ENCODE measurements at regions not wholly inside any gene's neighbourhood (a gene's known extent, or its start where the extent isn't known, plus 50 kb on each side); places are given as distances from the start of the nearest gene placed in this dataset.
"Not testable (repeated sequence)": the region's sequence is repeated elsewhere in the genome, so short reads cannot be mapped to it uniquely, and the experiment has no call there.

DNA sequence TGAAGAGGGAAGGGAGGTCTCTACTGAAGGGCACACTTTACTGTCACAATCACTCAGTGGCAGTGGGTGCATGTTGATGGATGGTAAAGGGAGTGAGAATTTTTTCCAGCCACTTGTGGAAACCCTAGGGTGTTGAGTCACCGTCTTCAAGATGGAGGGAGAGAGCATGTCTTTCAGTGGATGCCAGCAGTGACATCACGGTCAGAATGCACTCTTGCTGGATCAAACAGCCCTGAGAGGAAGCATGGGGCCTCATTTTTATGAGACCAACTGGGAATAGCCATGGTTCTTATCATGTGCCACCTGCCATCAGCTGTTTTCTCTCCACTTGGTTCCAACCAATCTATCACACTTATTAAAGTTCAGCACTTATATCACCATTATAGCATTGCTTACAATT lies 182.5 kb downstream of the KCNRG start:
- no peak for DNase-seq

DNA sequence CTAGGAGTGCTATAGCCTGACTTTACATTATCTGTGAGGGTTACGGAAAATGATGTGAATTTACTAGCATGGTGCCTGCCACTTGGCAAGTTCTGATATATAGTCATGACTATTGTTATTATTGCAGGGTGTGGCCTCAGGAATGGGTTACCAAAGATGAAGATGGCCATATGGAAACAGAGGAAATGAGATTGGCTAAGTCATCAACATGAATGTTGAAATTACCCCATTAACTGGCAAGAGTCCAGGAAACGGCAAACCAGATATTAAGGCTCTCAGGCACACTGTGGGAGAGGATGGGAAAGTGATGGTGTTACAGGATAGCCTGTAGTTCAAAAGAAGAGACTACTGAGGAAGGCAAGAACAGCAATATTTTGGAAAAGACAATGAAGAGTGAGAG lies 183.3 kb downstream of the KCNRG start:
- DNase-seq, result no peak

DNA sequence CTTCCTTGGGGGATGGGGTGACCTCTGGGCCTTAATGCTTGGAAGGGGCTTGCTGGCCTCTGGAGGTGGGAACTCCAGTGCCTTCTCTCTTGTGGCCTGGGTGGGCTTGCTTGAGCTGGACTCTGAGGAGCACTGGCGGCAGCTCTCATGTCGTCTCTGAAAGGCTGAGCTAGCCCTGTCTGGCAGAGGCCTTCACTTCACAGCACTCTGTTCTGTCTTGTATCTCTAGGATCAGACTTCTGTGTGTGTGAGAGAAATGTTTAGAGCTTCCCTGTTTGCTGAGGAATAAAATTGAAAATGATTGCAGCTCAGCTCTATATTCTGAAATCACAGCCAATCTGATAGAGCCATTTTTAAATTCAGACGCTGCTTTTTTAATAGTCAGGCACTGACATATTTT lies 185.3 kb downstream of the KCNRG start:
- no peak for DNase-seq

DNA sequence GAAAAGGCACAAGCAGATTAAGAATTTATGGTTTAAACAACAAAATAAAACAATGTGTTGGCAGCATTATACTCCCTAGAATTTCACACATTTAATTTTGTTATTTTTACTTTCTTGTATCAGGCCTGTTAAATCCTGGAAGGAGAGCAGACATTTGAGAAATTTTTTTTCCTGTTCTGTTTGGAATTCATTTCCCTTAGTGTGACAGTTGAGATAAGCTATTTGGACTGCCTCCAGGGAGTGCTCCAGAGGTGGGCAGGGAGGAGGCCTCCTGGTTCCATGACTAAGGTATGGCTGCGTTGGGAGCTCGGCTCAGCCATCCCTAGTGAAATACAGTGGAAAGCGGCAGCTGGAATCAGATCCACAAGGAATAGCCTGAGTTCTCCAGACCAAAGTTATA lies 185.7 kb downstream of the KCNRG start:
- no peak for DNase-seq

DNA sequence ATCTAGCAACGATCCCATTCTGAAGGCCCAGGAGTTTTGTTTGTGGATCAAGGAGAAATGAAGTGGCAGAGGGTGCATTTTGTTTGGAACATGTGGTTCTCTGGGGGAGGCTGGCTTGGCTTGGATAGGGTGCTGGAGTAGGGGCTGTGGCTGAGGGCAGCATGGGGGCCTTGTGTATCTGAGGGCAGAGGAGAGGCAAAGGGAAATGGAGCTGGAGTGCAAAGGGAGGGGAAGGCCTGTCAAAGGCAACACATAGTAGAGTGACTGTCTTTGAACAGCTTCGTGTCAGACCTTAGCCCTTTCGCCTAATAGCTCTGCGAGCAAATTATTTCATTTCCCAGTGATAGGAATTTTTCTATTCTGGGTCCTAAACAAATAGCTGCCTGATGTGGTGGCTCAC lies 187.2 kb downstream of the KCNRG start:
- no peak for DNase-seq

DNA sequence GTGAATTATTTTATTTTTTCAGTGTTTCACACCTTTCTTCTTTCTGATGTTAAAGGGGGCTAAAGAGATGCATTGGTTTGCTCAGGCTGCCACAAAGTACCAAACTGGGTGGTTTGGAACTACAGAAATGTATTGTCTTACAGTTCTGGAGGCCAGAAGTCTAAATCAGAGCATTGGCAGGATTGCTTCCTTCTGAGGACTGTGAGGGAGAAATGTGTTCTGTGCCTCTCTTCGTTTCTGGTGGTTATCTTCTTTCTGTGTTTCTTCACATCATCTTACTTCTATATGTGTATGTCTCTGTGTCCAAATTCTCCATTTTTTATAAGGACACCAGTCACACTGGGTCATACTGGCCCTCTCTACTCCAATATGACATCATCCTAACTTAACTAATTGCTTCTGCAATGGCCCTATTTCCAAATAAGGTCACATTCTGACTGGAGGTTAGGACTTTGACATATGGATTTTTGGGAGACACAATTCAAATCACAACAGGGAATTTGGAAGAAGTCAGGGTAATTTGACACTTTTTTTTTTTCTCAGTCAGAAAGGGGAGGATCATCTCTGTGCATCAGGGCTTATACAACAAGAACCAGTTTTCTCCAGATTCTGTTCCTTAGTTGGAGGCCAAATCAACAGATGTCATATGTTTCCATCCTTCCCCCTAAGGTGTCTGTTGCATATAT lies 188.2 kb downstream of the KCNRG start:
- no peak for DNase-seq

DNA sequence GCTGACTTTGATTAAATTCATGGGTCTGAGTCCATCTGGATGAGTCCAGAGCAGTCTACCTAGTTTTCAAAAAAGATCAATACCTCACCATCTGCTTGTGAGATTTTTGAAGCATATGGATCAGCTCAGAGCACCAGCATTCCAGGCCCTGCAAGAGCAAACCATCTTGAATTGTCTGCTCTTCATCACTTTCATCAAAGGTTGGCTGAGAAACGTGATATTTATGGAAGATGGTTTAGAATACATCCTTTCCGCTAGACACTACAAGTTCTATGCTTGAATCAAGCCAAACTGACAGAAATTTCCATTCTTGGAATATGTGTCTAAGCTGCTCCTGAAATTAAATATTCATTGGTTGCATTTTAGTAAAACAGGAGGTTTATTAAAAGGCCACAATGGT lies 190.3 kb downstream of the KCNRG start:
- DNase-seq, result no peak

DNA sequence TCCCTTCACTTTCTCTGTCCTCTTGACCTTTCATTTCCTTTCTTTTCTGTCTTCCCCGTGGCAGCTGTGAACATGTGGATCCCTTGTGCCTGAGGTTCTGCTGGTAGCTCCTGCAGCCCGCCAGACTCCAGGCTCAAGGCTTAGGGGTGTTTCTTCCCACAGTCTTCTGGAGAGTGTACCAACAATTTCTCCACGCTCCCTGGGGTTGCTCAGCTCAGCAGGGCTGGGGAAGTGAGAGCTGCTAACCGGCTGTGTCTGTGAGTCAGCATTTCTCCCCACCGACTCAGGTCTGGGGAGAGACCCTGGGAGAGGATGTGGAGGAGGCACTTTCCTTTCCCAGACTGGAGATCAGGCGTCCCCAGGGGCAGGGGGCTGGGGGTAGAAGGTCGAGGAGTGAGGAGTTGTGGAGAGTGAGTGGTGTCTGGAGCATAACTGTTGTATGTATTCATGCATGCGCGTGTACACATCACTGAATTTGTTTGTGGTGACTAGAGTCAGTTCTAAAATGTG lies 193.6 kb downstream of the KCNRG start:
- no peak for DNase-seq

DNA sequence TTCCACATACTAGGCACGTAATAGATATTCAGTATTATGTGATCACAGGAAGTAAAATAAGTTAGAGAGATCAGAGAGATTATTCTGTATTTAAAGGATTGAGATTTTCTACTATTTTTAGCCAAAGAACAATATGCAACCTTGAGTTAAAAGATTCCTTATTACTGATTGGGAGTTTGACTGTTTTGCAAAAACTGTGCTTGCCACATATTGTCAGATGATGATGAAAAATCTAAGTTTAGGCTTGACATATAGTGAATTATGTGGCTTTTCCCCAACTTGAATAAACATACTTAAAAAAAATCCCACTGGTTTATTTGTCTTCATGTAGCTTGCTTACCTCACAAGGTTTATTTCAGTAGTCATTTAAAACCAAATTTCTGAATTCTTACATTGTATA lies 194.4 kb downstream of the KCNRG start:
- no peak for DNase-seq

DNA sequence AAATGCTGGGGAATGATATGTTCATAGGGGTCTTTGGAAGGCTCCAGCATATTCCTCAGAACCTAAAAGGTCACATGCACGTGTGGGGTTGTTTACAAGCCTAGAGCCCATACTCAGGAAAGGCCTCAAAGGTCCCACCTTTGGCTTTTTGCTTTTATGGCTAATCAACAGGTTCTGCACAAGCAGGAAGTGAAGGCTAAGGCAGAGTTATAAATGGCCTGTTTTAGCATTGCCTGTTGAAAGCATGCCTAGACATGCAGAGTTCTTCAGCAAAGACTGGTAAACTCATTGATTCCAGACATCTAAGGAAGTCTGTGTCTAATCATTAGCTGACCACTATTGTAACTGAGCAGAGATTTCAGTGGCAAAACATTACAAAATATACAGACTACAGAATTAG lies 198.3 kb downstream of the KCNRG start:
- no peak for DNase-seq

DNA sequence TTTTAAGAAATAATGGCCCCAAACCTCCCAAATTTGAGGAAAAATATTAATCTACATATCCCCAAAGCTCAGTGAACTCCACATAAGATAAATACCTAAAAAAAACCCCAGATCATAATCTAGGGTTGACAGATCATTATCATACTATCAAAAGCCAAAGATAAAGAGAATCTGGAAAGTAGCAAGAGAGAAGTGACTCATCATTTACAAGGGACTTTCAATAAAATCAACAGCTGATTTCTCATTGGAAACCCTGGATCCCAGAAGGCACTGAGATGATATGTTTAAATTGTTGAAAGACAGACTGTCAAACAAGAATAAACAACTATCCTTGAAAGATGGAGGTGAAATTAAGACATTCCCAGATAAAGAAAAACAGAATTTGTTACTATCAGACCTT lies 199.3 kb downstream of the KCNRG start:
- no peak for DNase-seq

DNA sequence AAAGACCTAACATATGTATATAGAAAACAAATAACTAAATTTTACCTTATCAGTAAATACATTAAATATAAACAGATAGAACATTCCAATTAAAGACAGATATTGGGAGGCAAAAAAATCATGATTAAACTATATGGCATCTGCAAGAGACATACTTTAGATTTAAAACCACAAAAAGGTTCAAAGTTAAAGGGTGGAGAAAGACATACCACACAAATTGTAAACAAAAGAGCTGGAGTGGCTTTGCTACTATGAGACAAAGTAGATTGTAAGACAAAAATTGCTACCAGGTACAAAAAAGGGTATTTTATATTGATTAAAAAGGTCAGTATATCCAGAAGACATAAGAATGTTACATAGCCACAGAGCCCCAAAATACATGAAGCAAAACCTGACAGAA lies 200.2 kb downstream of the KCNRG start:
- no peak for DNase-seq

DNA sequence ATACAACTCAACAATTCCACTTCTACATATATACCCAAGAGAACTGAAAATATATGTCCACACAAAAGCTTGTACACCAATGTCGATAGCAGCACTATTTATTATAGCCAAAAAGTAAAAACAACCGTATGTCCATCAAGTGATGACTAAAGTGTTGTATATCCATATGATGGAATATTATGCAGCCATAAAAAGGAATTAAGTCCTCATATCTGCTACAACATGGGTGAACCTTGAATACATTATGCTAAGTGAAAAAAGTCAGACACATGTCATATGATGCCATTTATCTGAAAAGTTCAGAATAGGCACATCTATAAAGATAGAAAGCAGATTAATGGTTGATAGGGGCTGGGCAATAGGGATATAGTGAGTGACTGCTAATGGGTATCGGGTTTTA lies 204.5 kb downstream of the KCNRG start:
- DNase-seq, result no peak

DNA sequence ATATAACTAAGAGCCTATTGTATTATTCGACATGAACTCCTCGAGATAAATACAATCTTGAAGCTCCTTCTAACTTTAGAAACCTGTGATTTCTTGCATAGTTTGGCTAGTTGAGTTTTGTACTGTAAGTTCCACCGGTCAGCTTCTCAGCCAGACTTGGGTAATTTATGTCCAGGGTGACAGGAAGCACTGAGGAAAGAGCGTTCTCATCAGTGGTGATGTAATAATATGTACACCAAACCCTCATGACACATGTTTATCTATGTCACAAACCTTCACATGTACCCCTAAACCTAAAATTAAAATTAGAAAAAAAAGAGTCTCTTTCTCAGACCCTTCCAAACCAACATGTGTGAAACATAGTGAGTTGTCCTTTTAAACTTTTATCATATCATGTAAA lies 205.7 kb downstream of the KCNRG start:
- no peak for DNase-seq

DNA sequence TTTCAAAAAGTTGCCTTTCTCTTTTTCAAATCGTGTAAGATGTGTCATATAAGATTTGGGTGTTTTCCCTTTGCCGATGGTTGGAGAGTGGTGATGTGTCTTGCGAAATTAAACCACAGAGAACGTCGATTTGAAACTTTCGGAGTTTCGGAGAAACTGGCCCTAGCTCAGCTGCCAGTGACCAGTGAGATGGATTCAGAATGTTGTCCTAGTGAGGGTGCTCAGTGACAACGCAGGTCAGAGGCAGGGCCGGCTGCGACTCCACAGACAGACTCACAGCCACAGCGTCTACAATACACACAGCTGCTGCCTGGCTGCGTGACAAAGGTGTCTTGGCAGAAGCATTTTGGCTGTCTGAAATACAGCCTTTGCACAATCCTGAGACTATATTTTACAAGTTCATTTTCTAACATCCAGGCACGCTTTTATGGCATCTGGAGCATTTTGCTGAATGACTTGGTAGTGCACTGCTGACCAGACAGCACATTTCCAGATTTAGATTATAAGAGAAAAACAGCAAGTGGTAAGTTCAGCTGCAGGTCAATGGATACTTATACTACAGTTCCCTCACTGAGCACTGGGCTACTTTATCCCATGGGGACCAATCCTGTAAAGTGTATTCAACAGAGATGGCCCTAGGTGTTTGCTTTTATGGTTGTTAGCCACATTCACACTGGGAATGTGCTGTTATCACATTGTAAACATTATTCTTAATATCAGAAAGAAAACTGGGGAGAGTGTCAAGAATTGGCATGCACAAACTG lies 207.5 kb downstream of the KCNRG start:
- no peak for DNase-seq

DNA sequence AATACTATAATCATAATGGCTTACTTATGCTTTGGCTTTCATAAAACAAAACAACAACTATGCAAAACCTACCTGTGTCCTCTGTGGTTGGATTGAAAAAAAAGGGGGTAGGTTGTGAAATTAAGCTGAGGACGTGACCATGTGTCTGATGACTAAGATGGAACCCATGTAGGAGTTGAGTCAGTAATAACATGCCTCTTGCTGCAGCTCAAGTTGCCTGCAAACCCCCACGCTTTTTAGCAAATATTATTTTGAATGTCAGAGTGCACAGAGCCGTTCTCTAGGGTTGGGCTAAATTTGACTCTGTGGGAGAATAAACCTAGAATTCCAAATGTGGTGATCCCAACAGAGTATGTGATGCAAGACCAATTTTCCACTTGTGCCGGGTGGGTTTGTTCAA lies 209.3 kb downstream of the KCNRG start:
- no peak for DNase-seq

DNA sequence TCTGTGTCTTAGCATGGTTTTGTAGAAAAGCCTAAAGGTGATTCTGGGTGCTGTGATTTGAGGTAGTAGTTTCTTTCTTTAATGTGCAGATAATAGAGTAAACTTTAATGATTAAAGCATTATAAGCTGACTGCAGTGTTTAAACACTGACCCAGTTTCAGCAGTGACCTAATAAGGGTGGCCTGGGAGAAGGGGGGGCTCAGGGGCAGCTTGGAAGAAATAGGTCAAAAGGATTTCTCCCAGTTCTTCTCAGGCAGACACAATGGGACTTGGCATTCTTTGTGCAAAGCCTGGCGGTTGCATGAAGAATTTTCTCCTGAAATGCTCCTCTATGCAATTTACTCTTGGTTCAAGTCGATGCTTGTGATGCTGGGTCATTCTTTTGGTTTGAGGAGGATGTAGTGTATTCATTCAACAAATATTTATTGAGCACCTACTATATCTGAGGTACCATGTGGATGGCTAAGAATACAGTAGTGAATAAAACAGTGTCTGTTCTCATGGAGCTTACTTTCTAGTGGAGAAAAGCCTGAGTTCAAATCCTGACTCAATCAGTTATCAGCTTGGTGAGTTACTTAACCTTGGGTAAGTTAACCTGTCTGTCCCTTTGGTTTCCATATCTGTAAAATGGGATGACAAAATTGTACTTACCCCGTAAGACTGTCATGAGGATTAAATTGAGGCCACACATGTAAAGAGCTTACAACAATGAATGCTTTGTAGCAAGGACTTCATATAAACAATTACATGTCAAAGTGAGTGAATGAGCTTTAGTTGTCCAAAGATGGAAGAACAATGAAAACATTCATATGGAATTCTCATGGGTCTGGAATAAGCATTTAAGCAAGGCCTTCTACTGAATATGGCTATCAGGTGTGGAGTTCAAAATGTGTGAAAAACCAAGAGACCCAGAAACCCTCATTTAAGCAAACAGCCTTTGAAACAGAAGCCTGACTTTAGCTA lies 210.2 kb downstream of the KCNRG start:
- DNase-seq, result no peak

DNA sequence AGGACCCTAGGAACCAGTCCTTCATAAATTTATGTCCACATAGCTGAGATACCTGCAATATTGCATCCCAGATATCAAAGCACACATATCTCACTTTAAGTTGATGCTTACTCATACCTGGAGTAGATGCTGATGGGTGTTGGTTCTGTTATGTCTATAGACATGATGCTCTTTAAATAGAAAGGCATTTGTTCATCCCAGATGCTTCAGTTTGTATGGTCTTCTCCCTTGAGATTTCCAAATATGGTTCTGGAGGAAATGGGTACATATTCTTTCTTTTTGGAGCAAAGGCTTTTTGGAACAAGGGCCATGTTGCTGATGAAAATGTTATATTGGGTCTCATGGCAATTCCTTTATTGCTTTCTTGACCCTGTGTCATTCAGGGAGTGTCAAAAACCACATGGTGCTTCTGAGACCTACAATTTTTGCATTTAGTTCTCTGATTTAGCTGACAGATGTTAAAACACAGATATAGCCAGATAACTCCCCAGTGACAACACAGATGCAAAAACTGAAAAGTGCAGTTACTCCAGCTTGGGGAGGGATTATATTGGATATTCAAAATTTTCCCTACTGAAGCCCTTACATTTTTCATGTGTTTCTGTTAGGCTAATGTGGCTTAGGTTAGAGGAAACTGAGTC lies 211.4 kb downstream of the KCNRG start:
- DNase-seq, result no peak

DNA sequence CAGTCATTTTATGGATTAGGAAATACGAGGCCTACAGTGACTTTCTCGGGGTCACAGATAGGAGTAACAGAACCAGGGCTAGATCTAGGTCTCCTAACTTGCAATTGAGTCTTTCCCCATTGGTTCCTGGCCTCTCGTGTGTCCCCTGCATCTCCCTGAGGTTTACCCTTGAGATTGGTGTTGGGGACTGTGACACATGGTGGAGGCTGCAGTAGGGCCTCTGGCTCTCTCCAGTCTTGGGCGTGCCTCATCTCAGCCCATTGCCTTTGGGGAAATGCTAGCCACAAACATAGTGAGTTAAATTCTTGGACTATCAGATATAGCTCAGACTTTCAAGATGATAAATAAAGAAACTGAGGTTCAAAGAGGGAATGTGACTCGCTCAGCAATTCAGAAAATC lies 212.1 kb downstream of the KCNRG start:
- no peak for DNase-seq

DNA sequence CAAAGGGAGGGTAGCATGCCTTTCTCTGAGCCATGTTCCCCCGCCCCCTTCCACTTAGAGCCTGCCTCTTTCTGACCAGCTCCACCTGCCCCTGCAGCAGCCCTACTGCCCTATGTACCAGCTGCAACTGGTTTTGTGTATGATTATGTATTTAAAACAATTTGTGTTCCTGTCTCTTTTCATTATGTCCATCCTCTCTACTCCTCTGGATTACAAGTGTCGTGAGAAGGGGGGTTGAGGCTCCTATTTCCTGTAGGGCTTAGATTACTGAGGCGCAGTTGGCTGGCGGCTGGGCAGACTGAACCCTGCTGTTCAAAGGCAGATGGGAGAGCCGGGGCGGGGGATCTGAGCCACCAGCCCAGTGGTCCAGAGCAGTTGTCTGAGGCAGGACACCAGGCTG lies 213.3 kb downstream of the KCNRG start:
- no peak for DNase-seq

DNA sequence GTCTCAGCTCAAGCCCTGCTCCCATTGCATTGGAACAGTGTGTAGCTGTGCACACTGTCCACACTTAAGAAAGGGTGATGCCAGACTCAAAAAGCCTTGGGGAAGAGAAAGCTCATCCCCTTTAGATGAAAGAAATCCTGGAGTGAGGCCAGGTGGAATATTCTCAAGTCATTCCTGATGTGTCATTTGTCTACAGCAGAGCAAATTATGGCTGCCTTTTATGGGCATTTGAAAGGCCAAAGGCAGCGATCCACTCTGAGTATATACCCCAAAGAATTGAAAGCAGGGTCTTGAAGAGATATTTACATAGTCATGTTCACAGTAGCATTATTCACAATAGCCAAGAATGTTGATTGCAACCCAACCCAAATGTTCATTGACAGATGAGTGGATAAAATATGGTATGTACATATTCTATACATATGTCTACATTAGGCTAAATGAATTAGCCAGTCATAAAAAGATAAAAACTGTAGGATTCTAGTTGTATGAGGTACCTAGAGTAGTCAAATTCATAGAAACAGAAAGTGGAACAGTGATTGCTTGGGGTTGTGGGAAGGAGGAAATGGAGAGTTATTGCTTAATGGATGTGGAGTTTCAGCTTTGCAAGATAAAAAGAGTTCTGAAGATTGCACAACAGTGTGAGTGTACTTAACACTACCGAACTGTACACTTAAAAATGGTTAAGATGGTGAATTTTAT lies 214.9 kb downstream of the KCNRG start:
- no peak for DNase-seq

DNA sequence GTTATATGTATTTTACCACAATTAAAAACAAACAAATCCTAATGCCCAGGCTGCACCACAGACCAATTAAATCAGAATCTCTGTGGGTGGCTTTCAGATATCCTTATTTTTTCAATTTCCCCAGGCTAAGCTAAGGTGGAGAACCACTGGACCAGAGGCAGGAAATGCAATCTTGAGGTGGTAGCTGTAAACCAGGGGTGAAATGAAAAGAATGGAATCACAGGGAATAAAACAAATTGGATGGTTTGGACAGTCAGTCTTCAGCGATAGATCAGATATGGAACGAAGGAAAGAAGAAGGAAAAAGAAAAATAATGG lies 215.4 kb downstream of the KCNRG start:
- no peak for DNase-seq

DNA sequence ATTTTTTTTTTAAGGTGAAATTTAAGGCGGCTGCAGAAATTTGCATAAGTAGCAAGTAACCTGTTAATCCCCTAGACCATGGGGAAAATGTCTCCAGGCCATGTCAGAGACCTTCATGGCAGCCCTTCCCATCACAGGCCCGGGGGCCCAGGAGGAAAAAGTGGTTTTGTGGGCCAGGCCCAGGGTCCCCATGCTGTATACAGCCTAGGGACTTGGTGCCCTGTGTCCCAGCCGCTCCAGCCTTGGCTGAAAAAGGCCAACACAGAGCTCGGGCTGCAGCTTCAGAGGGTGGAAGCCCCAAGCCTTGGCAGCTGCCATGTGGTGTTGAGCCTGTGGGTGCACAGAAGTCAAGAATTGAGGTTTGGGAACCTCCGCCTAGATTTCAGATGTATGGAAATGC lies 218.3 kb downstream of the KCNRG start:
- DNase-seq, result not testable (repeated sequence)

All from activated T-cell treated with anti-CD3 and anti-CD28 coated beads for 4 hours (primary cell).